HG03039 (cell line): ENCODE measurements at regions not wholly inside any gene's neighbourhood (a gene's known extent, or its start where the extent isn't known, plus 50 kb on each side); places are given as distances from the start of the nearest gene placed in this dataset.

Experiments used
- ATAC-seq: cut with Tn5 transposase; IDR thresholded peaks from one replicate; pipeline ENCODE4 v1.9.1; 2021; ENCODE audit warnings: mild to moderate bottlenecking, moderate library complexity; ENCODE audit not compliant: unreplicated experiment

- no peak for ATAC-seq
These were observed 75.4 kb upstream of the ARHGEF7 start for GRCh38 chr13:111039735-111040134.

- no peak for ATAC-seq
These were observed 76.2 kb upstream of the ARHGEF7 start for GRCh38 chr13:111038887-111039286.

- ATAC-seq: no peak
These were observed 77.2 kb upstream of the ARHGEF7 start for GRCh38 chr13:111037927-111038326.

- ATAC-seq: no peak
These were observed 78.4 kb upstream of the ARHGEF7 start for GRCh38 chr13:111036665-111037064.

GRCh38 chr13:111035861-111036260, 79.2 kb upstream of the ARHGEF7 start:
- ATAC-seq: no peak

GRCh38 chr13:111034811-111035210, 80.3 kb upstream of the ARHGEF7 start:
- no peak for ATAC-seq

- ATAC-seq: no peak
These were observed 81.7 kb upstream of the ARHGEF7 start for GRCh38 chr13:111033172-111034130.

- ATAC-seq: no peak
These were observed 83.6 kb upstream of the ARHGEF7 start for GRCh38 chr13:111031531-111031961.

- no peak for ATAC-seq
These were observed 85.0 kb upstream of the ARHGEF7 start for GRCh38 chr13:111029957-111030609.

GRCh38 chr13:111027458-111028439, 87.4 kb upstream of the ARHGEF7 start:
- no peak for ATAC-seq

GRCh38 chr13:111025310-111025709, 89.8 kb upstream of the ARHGEF7 start:
- ATAC-seq: no peak

GRCh38 chr13:111022886-111023285, 92.2 kb upstream of the ARHGEF7 start:
- ATAC-seq: no peak

GRCh38 chr13:111022241-111022640, 92.9 kb upstream of the ARHGEF7 start:
- no peak for ATAC-seq

- no peak for ATAC-seq
These were observed 93.8 kb upstream of the ARHGEF7 start for GRCh38 chr13:111021270-111021669.

GRCh38 chr13:111020546-111020945, 94.6 kb upstream of the ARHGEF7 start:
- ATAC-seq: no peak

- ATAC-seq: no peak
These were observed 95.1 kb upstream of the ARHGEF7 start for GRCh38 chr13:111020021-111020420.

GRCh38 chr13:111017755-111018459, 97.2 kb upstream of the ARHGEF7 start:
- ATAC-seq: no peak

GRCh38 chr13:111013196-111013595, 98.3 kb upstream of the ANKRD10 start:
- no peak for ATAC-seq

- ATAC-seq: no peak
These were observed 97.0 kb upstream of the ANKRD10 start for GRCh38 chr13:111011899-111012298.

- no peak for ATAC-seq
These were observed 93.5 kb upstream of the ANKRD10 start for GRCh38 chr13:111008351-111008750.
